ENCODE measurements at regions not wholly inside any gene's neighbourhood (a gene's known extent, or its start where the extent isn't known, plus 50 kb on each side); places are given as distances from the start of the nearest gene placed in this dataset.
A peak's percentile ranks its signal among the peaks of the same experiment; 100 is the strongest.
"Not testable (repeated sequence)": the region's sequence is repeated elsewhere in the genome, so short reads cannot be mapped to it uniquely, and the experiment has no call there.

DNA sequence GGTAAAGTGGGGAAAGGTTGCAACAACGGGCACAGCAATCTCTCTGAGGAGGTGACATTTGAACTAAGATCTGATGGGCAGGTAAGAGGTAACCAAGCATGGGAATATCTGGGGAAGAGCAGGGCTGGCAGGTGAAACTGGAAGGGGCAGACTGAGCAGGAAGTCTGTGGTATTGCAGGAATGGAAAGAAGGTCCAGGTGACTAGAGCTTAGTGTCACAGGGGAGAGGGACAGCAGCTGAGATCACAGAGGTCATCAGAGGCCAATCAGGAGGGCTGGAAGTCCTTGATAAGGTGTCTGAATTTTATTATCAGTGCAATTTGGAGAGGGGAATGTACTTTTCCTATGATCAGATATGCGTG is 73.3 kb upstream of the DHX40 start:
- TF ChIP-seq, protein P1, sequence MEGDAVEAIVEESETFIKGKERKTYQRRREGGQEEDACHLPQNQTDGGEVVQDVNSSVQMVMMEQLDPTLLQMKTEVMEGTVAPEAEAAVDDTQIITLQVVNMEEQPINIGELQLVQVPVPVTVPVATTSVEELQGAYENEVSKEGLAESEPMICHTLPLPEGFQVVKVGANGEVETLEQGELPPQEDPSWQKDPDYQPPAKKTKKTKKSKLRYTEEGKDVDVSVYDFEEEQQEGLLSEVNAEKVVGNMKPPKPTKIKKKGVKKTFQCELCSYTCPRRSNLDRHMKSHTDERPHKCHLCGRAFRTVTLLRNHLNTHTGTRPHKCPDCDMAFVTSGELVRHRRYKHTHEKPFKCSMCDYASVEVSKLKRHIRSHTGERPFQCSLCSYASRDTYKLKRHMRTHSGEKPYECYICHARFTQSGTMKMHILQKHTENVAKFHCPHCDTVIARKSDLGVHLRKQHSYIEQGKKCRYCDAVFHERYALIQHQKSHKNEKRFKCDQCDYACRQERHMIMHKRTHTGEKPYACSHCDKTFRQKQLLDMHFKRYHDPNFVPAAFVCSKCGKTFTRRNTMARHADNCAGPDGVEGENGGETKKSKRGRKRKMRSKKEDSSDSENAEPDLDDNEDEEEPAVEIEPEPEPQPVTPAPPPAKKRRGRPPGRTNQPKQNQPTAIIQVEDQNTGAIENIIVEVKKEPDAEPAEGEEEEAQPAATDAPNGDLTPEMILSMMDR (IDR thresholded peaks at IDR 0.05; ENCODE audit: insufficient read depth, low read depth, low read length, missing control alignments) = no peak
- no peak overlapping the region for H3K4me3 ChIP-seq (ENCODE audit: low read length)
- DNase-seq (ENCODE audit: low read depth) = peak; percentile 7

DNA sequence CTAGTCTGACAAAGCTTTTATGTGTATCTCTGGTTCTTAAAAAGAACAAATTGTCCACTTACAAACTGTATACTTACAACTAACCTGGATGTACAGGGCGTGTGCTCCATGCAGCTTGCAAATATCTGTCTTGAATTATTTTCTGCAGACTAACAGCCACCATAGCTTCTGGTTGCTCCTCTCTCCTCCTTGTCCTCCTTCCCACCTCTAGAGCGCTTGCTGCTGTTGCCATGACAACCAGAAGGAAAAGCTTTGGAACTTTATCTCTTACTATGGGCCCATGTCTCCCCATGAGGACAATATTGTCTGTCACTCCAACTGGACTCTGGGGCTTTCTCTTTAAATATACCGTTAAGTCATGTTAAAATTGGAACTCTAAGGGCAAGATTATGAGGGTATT is 71.5 kb upstream of the DHX40 start:
- TF ChIP-seq, protein P1 (IDR thresholded peaks at IDR 0.05; ENCODE audit: insufficient read depth, low read depth, low read length, missing control alignments) = no peak

DNA sequence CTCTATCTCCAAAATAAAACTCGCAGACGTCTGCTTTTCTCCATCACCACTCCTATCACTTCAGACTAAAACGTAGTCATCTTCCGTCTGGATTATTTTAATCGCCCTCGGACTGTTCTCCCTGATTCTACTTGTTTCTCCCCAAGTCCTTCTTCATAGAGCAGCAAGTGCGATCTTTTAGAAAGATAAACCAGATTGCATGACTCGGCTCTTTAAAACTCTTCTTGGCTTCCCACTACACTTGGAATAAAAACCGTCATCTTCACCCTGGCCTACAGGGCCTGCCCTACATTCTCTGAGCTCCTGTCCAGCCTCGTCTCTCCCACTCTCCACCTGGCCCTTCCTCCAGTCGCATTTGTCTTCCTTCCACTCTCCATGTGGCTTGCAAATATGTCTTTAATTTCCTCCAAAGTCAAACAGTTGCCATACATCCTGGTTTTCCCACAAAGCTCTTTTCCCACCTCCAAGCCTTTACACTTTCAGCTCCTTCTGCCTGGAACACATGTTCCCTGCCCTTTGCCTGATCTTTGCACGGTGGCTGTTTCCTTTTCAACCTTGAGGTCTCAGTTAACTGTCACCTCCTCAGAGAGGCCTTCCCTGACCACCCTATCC is 70.5 kb upstream of the DHX40 start:
- TF ChIP-seq, protein P1 (IDR thresholded peaks at IDR 0.05; ENCODE audit: insufficient read depth, low read depth, low read length, missing control alignments) = no peak
- no peak for DNase-seq (ENCODE audit: low read depth)

More for the DNA sequence above, 71.5 kb upstream of the DHX40 start:
- DNase-seq (ENCODE audit: low read depth) = no peak
- no peak overlapping the region for H3K4me3 ChIP-seq (ENCODE audit: low read length)

DNA sequence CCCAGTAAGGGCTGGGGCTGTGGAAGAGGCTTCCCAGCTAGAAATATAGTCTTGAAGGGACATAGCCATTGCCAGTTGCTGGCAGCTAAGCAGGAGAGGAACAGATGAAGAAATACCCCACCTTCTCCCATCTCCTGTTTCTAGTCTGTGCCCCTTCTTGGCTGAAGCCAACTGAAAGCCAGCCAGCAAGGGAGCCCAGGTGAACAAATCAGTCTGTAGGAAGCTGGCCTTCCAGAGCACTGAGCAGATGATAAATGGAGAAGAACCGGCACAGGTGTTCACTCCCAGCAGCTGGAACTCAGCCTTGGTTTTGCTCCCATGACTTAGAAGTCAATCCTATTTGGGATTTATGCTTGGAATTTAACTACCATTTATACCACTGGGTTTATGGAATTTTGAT is 69.2 kb upstream of the DHX40 start:
- no peak for DNase-seq (ENCODE audit: low read depth)
- no peak overlapping the region for H3K4me3 ChIP-seq (ENCODE audit: low read length)
- TF ChIP-seq, protein P1 (IDR thresholded peaks at IDR 0.05; ENCODE audit: insufficient read depth, low read depth, low read length, missing control alignments) = no peak

More for the DNA sequence above, 70.5 kb upstream of the DHX40 start:
- H3K4me3 ChIP-seq (ENCODE audit: low read length) = no peak overlapping the region

DNA sequence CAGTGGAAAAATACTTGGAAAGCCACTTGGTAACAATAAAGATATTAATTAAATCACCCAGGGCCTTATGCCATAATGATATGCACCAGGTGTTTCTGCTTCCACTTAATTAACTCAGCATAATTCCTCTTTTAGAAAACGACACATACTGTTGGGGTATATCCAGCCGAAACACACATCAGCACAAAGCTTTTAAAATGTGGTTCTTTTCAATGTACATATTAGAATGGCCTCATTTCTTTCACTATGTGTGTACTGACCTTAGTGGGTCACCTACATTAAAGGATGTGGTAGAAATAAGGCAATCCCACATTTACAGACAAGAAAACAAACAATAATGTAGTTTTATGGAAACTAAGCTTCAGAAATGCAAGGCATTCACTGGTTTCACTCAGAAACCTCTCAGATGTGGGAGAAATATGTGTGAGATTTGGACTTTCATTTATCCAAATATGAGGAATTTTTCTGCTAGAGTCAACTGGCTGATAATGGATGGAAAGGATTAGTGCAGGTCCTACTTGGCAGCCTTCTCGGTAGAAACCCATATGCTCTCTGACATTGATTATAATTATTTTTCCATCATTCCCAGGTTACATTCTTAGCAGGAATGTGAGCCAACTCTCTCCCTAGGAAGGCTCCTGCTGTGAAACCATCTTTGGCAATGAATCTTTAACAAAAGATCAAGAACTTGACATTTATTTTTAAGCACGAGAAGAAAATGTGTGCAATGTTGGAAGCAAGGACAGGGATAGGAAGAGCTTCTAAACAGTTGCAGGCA is 66.7 kb upstream of the DHX40 start:
- TF ChIP-seq, protein P1 (IDR thresholded peaks at IDR 0.05; ENCODE audit: insufficient read depth, low read depth, low read length, missing control alignments) = no peak
- no peak overlapping the region for H3K4me3 ChIP-seq (ENCODE audit: low read length)
- no peak for DNase-seq (ENCODE audit: low read depth)

DNA sequence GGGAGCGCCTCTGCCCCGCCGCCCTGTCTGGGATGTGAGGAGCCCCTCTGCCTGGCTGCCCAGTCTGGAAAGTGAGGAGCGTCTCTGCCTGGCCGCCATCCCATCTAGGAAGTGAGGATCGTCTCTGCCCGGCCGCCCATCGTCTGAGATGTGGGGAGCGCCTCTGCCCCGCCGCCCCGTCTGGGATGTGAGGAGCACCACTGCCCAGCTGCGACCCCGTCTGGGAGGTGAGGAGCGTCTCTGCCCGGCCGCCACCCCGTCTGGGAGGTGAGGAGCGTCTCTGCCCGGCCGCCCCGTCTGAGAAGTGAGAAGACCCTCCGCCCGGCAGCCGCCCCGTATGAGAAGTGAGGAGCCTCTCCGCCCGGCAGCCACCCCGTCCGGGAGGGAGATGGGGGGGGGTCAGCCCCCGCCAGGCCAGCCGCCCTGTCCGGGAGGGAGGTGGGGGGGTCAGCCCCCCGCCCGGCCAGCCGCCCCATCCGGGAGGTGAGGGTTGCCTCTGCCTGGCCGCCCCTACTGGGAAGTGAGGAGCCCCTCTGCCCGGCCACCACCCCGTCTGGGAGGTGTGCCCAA is 65.2 kb upstream of the DHX40 start:
- not testable (repeated sequence) for H3K4me3 ChIP-seq (ENCODE audit: low read length); DNase-seq (ENCODE audit: low read depth)

DNA sequence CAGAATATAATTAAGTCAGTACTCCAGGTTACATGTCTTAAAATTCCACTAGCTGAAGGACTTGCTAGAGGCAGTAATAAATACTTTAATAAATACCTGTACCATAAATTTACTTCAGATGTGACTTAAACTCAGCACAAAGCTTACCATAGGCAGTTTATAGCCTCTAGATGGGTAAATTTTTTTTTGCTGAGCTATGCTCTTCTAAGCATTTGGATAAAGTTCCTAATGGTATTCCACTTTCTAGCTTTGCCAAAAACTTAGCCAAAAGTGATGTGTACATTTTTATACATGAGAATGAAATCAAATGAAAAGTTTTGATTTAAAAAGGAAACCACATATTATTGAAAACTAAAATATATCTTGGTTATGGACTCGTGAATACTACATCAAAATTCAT is 63.7 kb upstream of the DHX40 start:
- TF ChIP-seq, protein P1 (IDR thresholded peaks at IDR 0.05; ENCODE audit: insufficient read depth, low read depth, low read length, missing control alignments) = no peak
- no peak overlapping the region for H3K4me3 ChIP-seq (ENCODE audit: low read length)
- DNase-seq (ENCODE audit: low read depth) = no peak
